HG03159 (cell line): ENCODE measurements at regions not wholly inside any gene's neighbourhood (a gene's known extent, or its start where the extent isn't known, plus 50 kb on each side); places are given as distances from the start of the nearest gene placed in this dataset.

Experiments used
- ATAC-seq: cut with Tn5 transposase; IDR thresholded peaks from one replicate; pipeline ENCODE4 v1.9.1; 2021; ENCODE audit warnings: mild to moderate bottlenecking, moderate library complexity; ENCODE audit not compliant: unreplicated experiment

DNA sequence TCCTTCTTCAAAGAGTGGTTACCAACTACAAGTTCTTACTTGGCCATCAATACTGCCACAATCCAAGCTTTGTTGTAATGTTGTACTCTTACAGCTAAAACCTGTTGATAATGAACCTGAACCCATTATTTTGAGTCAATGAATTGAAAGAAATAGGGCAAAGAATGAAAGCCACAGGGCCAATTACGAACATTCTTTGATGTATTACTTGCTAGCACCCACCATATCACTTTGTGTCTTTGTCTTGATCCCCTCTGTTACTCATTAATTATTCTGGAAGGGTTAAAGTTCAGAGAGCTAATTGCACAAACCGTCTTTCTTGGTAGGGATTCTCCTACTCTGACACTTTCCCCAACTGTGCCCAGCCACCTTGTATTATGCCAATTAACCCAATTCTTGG lies 53.2 kb upstream of the TFEC start:
- ATAC-seq = no peak

DNA sequence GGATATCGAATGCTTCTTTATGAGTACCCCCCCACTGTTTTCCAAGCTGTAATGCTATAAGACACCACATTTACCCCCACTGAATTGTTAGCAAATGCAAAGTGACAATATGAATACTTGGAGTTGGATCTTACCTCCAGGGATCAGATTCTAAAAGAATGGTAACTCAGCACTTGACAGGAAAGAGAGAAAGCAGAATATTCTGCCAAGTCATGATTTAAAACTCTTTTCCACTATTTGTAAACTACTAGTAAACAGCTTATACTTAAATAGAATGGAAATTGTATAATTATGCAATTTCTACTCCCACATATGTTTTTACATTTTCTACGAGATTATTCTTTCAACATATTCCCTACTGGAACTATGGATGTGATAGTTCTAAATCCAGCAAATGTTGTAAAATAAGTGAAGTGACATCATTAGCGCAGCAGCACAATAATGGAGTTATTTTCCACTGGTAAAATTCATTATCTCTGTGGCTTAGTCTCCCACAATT lies 56.0 kb upstream of the TFEC start:
- no peak for ATAC-seq

- ATAC-seq = no peak
Observed at GRCh38 chr7:116087291-116087690, 56.7 kb upstream of the TFEC start.

DNA sequence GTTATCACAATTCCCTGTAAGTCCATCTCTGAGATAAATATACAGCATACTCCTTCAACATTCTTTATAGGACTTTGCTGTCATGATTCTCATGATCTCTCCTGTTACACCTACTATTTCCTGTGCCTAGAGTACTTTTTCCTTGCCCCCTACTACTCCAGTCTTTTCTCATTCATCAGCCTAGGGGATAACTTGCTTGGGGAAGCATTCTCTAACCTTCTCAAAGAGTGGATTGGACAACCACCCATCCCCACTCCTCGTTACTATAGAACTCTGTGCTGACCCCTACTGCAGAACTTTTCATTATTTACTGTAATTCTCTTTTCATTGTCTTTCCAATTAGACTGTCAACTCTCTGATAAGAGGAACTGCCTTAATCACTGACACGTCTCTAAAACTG lies 57.4 kb upstream of the TFEC start:
- ATAC-seq = no peak

- ATAC-seq = no peak
Observed at GRCh38 chr7:116089293-116089692, 58.7 kb upstream of the TFEC start.

DNA sequence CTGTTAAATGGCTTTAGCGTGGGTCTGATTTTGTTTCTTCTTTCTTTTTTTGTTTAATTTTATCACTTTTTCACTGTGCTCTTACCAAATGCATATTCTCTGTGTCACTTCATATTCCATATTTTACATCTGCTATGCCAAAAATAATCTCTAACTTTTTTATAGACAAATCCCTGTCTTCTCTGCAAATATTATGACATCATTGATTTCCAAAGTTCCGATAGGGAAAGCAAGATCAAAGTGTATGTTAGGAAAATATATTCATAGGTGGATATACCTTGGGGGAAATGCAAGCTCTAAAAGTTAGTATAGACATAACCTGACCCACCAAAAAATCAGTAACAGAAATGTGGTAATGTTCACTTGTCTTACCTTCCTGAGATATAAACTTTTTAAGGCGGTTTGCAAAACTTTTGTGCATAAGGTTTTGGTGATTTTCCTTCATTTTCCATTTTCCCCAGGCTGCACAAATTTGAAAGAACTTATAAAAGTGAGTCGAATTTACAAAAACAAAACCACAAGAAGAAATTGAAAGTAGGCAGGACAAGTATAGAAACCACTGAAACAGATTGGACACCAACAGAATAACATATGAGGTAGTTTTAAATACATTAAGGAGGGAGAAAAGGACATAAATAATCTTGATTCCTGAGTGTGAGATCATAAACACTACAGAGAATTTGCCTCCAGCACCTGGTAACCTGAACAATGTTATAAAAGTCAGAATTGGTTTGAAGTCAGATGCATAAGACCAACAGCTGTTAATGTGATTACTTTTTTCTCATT lies 63.1 kb upstream of the TFEC start:
- ATAC-seq = no peak

DNA sequence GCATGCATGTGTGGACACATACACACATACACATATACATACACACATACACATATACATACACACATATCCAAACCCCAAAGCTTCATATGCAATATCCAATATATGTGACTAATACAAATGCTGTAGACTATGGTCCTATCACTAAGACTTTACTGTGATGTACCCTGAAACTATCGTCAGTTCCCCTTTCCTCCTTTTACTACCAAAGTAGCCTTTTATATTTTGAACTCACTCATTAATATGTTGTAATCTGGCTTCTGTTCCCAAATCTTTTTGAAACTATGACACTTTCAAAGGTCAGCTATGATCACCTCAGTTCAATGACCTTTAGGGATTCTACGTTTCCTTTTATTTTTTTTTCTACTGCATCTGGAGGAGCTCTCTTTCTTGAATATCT lies 64.8 kb upstream of the TFEC start:
- ATAC-seq = no peak

GRCh38 chr7:116097365-116098009 lies 66.9 kb upstream of the TFEC start:
- peak; percentile 52 for ATAC-seq

DNA sequence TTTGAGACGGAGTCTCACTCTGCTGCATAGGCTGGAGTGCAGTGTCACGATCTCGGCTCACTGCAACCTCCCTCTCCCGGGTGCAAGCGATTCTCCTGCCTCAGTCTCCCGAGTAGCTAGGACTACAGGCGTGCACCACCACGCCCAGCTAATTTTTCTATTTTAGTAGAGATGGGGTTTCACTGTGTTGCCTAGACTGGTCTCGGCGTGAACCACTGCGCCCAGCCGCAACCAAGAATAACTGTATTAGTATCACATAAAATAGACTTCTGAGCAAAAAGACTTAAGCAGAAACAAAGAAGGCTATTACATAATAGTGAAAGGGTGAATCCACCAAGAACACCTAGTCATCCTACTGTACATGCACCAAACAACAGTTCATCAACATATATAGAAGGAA lies 67.6 kb upstream of the TFEC start:
- no peak for ATAC-seq

- ATAC-seq = no peak
Observed at GRCh38 chr7:116100626-116101025, 70.1 kb upstream of the TFEC start.

- ATAC-seq = no peak
Observed at GRCh38 chr7:116101704-116102103, 71.1 kb upstream of the TFEC start.

- ATAC-seq = no peak
Observed at GRCh38 chr7:116111475-116111874, 80.9 kb upstream of the TFEC start.

- ATAC-seq = no peak
Observed at GRCh38 chr7:116113310-116113709, 82.7 kb upstream of the TFEC start.

DNA sequence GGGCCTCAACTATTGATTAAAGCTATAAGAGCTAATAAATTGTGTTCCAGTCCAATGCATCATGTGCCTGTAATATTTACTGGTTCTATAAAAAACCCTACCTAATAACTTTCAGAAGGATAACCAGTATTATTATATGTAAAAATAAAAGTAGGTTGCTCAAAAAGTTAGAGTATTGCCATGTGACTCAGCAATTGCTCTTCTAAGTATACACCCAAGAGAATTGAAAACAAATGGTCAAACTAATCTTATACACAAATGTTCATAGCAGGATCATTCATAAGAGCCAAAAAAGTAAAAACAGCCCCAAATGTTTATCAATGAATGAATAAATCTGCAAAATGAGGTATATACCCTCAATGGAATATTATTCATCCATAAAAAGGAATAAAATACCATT lies 89.5 kb upstream of the TES start:
- ATAC-seq = no peak

DNA sequence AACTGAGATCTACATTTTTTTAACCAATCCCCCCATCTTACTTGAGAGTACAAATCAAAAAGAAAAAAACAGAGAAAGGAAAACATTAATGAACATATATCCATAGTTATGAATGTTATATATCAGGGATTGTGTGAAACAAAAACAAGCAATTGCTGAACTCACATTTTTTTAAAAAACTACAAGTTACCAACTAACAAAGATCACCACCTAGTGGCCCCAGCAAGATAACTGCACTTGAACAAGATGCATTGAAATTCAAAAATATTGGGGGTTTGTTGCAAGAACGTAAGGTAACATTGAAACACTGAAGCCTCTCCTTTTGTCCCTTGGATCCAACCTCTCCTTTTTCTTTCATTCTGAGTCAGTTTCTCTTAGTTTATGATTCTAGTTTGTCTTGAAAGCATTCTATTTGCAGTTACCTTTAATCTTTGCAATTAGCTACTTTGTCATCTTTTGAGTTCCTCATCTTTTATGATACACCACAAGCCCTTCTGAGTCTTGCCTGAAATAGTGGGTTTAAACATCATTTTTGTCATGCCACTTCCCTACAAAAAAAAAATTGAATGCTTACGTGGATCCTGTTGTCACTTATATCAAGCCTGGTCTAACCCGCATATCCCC lies 87.3 kb upstream of the TES start:
- no peak for ATAC-seq

DNA sequence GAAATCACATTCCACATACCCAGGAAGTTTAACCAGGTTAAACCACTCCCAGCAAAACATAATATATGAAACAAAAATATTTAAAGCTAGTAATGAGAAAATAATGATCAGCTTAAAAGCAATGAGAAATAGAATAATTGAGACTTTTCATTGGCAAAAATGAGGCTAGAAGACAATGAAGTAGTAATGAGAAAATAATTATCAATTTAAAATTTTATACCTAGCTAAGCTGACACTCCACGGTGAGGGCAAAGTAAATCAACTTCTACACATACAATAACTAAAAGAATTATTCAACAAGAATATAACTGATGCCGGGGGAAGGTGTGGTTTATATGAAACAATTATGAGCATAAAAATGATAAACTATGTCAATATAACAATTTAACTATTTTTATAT lies 82.2 kb upstream of the TES start:
- no peak for ATAC-seq

GRCh38 chr7:116135306-116135705 lies 75.0 kb upstream of the TES start:
- no peak for ATAC-seq

GRCh38 chr7:116138202-116138801 lies 72.0 kb upstream of the TES start:
- peak; percentile 93 for ATAC-seq

DNA sequence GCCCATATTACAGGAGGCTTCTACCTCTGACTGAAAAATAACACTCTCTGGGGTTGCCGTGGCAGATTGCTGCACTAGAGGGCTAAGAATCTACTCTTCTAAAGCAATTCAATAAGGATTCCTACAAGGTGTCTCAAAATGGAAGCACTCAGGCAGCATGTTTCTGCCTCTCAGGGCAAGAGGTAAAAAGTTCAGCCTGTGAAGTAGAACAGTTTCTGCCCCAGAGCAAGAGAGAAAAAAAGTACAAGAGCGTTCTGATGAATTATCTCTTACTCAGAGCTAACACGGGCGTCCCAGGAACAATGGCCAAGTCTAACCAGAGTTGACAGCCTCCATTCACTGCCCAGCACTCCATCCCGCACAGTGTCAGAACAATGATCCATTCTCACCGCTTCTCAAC lies 71.3 kb upstream of the TES start:
- no peak for ATAC-seq

DNA sequence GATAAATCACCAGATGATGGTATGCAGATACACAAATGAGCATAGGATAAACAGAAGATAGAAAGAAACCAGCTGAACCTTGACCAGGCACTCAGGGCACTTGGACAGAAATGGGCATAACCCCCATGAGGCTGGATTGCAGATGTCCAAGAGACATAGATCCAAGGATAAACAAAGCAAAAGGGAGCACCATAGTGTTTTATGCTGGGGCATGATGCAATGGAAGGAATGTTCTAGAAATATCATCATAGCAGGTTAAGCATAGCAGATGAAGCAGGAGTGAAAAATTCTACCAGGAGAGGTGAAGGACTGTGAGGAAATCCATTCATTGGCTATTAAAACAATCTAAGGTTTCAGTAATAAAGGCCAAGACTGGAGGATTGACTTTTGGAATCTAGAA lies 70.5 kb upstream of the TES start:
- no peak for ATAC-seq

DNA sequence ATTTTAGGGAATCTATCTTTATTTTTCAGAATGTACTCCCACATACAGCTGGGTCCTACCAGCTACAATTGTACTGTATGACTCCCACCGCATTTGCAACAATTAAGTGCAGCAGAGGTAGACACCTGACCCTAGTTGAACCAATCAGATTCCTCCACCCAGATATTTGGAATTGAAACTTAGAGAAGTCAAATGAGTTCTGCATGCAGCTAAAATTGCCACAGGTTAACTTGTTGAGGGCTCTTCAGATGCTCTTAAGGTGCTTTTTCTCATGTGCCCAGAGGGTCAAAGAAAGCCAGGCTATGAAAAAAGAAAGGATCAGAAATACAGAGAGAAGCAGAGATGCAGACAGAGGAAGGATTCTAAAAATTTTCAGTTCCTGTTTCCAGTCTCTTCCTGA lies 68.0 kb upstream of the TES start:
- no peak for ATAC-seq

GRCh38 chr7:116142850-116143249 lies 67.5 kb upstream of the TES start:
- no peak for ATAC-seq
